HEK293T (cell line): ENCODE measurements at regions not wholly inside any gene's neighbourhood (a gene's known extent, or its start where the extent isn't known, plus 50 kb on each side); places are given as distances from the start of the nearest gene placed in this dataset.

Experiments
- BHLHE40 ChIP-seq: fragments of 450-650 bp; IDR thresholded peaks from 2 replicates; pipeline ENCODE4 v1.6.1; 2016; ENCODE audit warnings: mild to moderate bottlenecking, moderate library complexity, borderline replicate concordance
- FOXA1 ChIP-seq: fragments of 450-650 bp; IDR thresholded peaks from 2 replicates; pipeline ENCODE4 v1.6.1; 2016; ENCODE audit warnings: mild to moderate bottlenecking
- L3MBTL2 ChIP-seq: fragments of 450-650 bp; conservative IDR thresholded peaks from 2 replicates; pipeline ENCODE4 v1.6.1; 2016; ENCODE audit warnings: mild to moderate bottlenecking
- NFRKB ChIP-seq: fragments of 450-650 bp; IDR thresholded peaks from 2 replicates; pipeline ENCODE4 v1.6.1; 2016; ENCODE audit warnings: mild to moderate bottlenecking, moderate library complexity
- SP1 ChIP-seq: fragments of 450-650 bp; IDR thresholded peaks from 2 replicates; pipeline ENCODE4 v1.6.1; 2017
- SUZ12 ChIP-seq: fragments of 450-650 bp; IDR thresholded peaks from 2 replicates; pipeline ENCODE4 v1.6.1; 2016; ENCODE audit warnings: mild to moderate bottlenecking
- ZNF384 ChIP-seq: fragments of 450-650 bp; IDR thresholded peaks from 2 replicates; pipeline ENCODE4 v1.6.1; 2016

GRCh38 chr5:7983433-7983832 is 114.5 kb downstream of the MTRR start:
- TF ChIP-seq SP1 (no peak), NFRKB (no peak), SUZ12 (no peak), L3MBTL2 (no peak), BHLHE40 (no peak), FOXA1 (no peak), ZNF384 (no peak)
